K562 (cell line): ENCODE measurements at regions not wholly inside any gene's neighbourhood (a gene's known extent, or its start where the extent isn't known, plus 50 kb on each side); places are given as distances from the start of the nearest gene placed in this dataset.

Experiments
- CAMTA2 ChIP-seq: fragments of 250-450 bp; sonication (Bioruptor Pico); conservative IDR thresholded peaks from 2 replicates; pipeline ENCODE4 v1.5.1; 2022
- CREBBP ChIP-seq: IDR thresholded peaks from one replicate; pipeline ENCODE4 v1.6.1; 2012; ENCODE audit warnings: low read depth, mild to moderate bottlenecking, control low read depth, inconsistent platforms, low read length
- CREM ChIP-seq: IDR thresholded peaks from 2 replicates; pipeline ENCODE4 v1.6.1; 2014; ENCODE audit warnings: antibody characterized with exemption, low read depth
- EP400 ChIP-seq: fragments of 450-650 bp; IDR thresholded peaks from 2 replicates; pipeline ENCODE4 v1.6.1; 2017; ENCODE audit warnings: antibody characterized with exemption, mild to moderate bottlenecking, moderate library complexity
- ESRRA ChIP-seq: fragments of 450-650 bp; IDR thresholded peaks from 2 replicates; pipeline ENCODE4 v1.6.1; 2014; ENCODE audit warnings: low read depth, mild to moderate bottlenecking, moderate library complexity, borderline replicate concordance
- GATAD2A ChIP-seq: fragments of 450-650 bp; IDR thresholded peaks from 2 replicates; pipeline ENCODE4 v1.6.1; 2017
- MEIS2 ChIP-seq: fragments of 450-650 bp; IDR thresholded peaks from 2 replicates; pipeline ENCODE4 v1.6.1; 2014; ENCODE audit warnings: mild to moderate bottlenecking; ENCODE audit not compliant: partially characterized antibody
- MTF1 ChIP-seq: fragments of 250-450 bp; sonication (Bioruptor Pico); IDR thresholded peaks from 2 replicates; pipeline ENCODE4 v1.9.0; 2021; ENCODE audit warnings: moderate library complexity, mild to moderate bottlenecking, inconsistent platforms, borderline replicate concordance
- POLR2AphosphoS5 ChIP-seq: IDR thresholded peaks from 2 replicates; pipeline ENCODE4 v1.6.1; 2011; ENCODE audit warnings: mild to moderate bottlenecking, low read depth, low read length, moderate library complexity; ENCODE audit not compliant: control insufficient read depth, insufficient read depth
- RAD21 ChIP-seq, 2 experiments: fragments of 250-450 bp in 1 of 2; fragments of 450-650 bp in 1 of 2; sonication (Bioruptor Pico) in 1 of 2; formaldehyde crosslinking in 1 of 2; IDR thresholded peaks in 1 of 2; conservative IDR thresholded peaks in 1 of 2; 2 replicates each; pipeline versions ENCODE4 v1.4.0 to v1.8.0; 2020 to 2022; ENCODE audit warnings: mild to moderate bottlenecking in 2 of 2, moderate library complexity in 1 of 2
- RBM22 ChIP-seq: fragments of 200-400 bp; formaldehyde crosslinking; IDR thresholded peaks from 2 replicates; pipeline ENCODE4 v1.6.1; 2018; ENCODE audit warnings: low read length, low read depth; ENCODE audit not compliant: poor library complexity, severe bottlenecking
- SP2 ChIP-seq: IDR thresholded peaks from 2 replicates; pipeline ENCODE4 v1.6.1; 2011; ENCODE audit warnings: mild to moderate bottlenecking, low read depth, low read length, moderate library complexity; ENCODE audit not compliant: poor library complexity, severe bottlenecking; ENCODE audit errors: extremely low read depth
- SUPT5H ChIP-seq: fragments of 450-650 bp; IDR thresholded peaks from 2 replicates; pipeline ENCODE4 v1.6.1; 2016
- TEAD1 ChIP-seq, 2 experiments: fragments of 450-650 bp in 1 of 2; sonication (generic) in 1 of 2; formaldehyde crosslinking; IDR thresholded peaks; 2 replicates each; pipeline versions ENCODE4 v1.4.0 to v1.8.0; 2020 to 2022; ENCODE audit warnings: mild to moderate bottlenecking in 2 of 2, missing genetic modification reagents in 1 of 2
- ZNF174 ChIP-seq: fragments of 250-450 bp; sonication (Bioruptor Pico); IDR thresholded peaks from 2 replicates; pipeline ENCODE4 v1.4.0; 2020; ENCODE audit warnings: mild to moderate bottlenecking
- ZNF586 ChIP-seq: fragments of 450-650 bp; formaldehyde crosslinking; conservative IDR thresholded peaks from 2 replicates; pipeline ENCODE4 v1.4.0; 2020; ENCODE audit warnings: mild to moderate bottlenecking, moderate library complexity
- TF ChIP-seq, protein P1 (sequence below): fragments of 450-650 bp; formaldehyde crosslinking; IDR thresholded peaks from 2 replicates; pipeline ENCODE4 v1.4.0; 2020; ENCODE audit warnings: mild to moderate bottlenecking, moderate library complexity
- TF ChIP-seq, protein P2 (sequence below): sonication (generic); formaldehyde crosslinking; IDR thresholded peaks from 2 replicates; pipeline ENCODE4 v1.9.0; 2022; ENCODE audit warnings: mild to moderate bottlenecking, missing genetic modification reagents
- TF ChIP-seq, protein P3 (sequence below): fragments of 250-450 bp; sonication (Bioruptor Pico); IDR thresholded peaks from 2 replicates; pipeline ENCODE4 v1.9.0; 2021; ENCODE audit warnings: mild to moderate bottlenecking
- TF ChIP-seq, protein P4 (sequence below): sonication (generic); formaldehyde crosslinking; IDR thresholded peaks from 2 replicates; pipeline ENCODE4 v1.8.0; 2022; ENCODE audit warnings: mild to moderate bottlenecking, missing genetic modification reagents

DNA sequence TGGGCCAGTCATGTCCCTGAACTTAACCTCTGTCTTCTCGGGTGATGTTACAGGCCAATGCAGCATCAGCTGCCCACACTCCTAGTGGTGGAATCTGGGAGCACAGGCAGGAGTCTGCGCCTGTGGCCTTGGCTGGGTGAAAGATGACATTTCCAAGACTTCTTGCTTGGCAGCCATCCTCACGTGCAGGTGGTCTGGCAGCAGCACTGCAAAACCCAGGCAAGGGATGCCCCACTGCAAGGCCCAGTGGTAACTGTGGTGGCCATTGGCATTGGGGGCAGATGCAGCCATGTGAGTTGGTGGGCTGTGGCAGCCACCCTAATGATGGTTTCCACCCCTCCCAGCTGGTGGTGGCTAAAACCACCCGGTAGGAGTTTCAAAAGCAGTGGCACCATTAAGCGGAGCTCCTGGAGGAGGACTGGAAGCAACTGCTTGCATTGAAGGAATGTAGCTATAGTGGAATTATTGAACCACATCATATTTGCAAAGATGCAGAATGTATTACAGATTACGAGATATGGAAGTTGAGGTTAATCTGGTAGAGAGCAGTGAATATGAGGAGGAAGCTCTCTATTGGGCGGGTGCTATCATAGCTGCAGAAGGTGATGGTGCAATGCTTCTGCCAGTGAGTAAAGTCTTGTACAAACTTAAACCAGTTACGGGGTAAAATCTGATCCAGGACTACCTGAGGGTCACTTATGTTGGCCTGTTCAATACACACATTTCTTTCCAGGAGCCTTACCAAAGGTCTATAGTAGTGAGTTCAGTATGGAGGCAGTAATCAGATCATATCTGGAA lies 120.7 kb upstream of the TOP3B start (continued):
- TF ChIP-seq, protein P1, sequence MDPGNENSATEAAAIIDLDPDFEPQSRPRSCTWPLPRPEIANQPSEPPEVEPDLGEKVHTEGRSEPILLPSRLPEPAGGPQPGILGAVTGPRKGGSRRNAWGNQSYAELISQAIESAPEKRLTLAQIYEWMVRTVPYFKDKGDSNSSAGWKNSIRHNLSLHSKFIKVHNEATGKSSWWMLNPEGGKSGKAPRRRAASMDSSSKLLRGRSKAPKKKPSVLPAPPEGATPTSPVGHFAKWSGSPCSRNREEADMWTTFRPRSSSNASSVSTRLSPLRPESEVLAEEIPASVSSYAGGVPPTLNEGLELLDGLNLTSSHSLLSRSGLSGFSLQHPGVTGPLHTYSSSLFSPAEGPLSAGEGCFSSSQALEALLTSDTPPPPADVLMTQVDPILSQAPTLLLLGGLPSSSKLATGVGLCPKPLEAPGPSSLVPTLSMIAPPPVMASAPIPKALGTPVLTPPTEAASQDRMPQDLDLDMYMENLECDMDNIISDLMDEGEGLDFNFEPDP (CRISPR knock-in tag) = no peak
- TF ChIP-seq, protein P2, sequence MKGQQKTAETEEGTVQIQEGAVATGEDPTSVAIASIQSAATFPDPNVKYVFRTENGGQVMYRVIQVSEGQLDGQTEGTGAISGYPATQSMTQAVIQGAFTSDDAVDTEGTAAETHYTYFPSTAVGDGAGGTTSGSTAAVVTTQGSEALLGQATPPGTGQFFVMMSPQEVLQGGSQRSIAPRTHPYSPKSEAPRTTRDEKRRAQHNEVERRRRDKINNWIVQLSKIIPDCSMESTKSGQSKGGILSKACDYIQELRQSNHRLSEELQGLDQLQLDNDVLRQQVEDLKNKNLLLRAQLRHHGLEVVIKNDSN (CRISPR knock-in tag) = peak; percentile 78
- TF ChIP-seq CAMTA2 (CRISPR knock-in tag) (no peak), ESRRA (no peak), POLR2AphosphoS5 (no peak), RAD21 (CRISPR knock-in tag; conservative IDR thresholded peaks at IDR 0.05 in 1 of 2, IDR thresholded peaks at IDR 0.05 in 1 of 2) (no peak), TEAD1 (CRISPR knock-in tag; IDR thresholded peaks at IDR 0.05) (peak in 1 of 2 experiments; percentile 80; a peak in 1 of 4 replicates), MTF1 (CRISPR knock-in tag) (no peak), SUPT5H (no peak), RBM22 (no peak), ZNF174 (CRISPR knock-in tag) (no peak), MEIS2 (no peak), CREM (peak; percentile 71), CREBBP (no peak), GATAD2A (no peak), SP2 (no peak), EP400 (no peak), ZNF586 (CRISPR knock-in tag) (no peak)
- TF ChIP-seq, protein P3, sequence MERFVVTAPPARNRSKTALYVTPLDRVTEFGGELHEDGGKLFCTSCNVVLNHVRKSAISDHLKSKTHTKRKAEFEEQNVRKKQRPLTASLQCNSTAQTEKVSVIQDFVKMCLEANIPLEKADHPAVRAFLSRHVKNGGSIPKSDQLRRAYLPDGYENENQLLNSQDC (CRISPR knock-in tag) = no peak
- TF ChIP-seq, protein P4, sequence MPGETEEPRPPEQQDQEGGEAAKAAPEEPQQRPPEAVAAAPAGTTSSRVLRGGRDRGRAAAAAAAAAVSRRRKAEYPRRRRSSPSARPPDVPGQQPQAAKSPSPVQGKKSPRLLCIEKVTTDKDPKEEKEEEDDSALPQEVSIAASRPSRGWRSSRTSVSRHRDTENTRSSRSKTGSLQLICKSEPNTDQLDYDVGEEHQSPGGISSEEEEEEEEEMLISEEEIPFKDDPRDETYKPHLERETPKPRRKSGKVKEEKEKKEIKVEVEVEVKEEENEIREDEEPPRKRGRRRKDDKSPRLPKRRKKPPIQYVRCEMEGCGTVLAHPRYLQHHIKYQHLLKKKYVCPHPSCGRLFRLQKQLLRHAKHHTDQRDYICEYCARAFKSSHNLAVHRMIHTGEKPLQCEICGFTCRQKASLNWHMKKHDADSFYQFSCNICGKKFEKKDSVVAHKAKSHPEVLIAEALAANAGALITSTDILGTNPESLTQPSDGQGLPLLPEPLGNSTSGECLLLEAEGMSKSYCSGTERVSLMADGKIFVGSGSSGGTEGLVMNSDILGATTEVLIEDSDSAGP = no peak
